ENCODE measurements at regions not wholly inside any gene's neighbourhood (a gene's known extent, or its start where the extent isn't known, plus 50 kb on each side); places are given as distances from the start of the nearest gene placed in this dataset.

- no peak for DNase-seq (ENCODE audit: low spot score)
These were observed 1936.8 kb upstream of the PIK3C3 start for GRCh38 chr18:40018266-40018665.

- DNase-seq (ENCODE audit: low spot score) = no peak
These were observed 1938.0 kb upstream of the PIK3C3 start for GRCh38 chr18:40017021-40017420.

GRCh38 chr18:40016405-40016804 lies 1938.6 kb upstream of the PIK3C3 start:
- DNase-seq (ENCODE audit: low spot score) = no peak

GRCh38 chr18:40013001-40013609 lies 1941.9 kb upstream of the PIK3C3 start:
- no peak for DNase-seq (ENCODE audit: low spot score)

- DNase-seq (ENCODE audit: low spot score) = no peak
These were observed 1943.8 kb upstream of the PIK3C3 start for GRCh38 chr18:40011201-40011600.

GRCh38 chr18:40006634-40007033 lies 1948.4 kb upstream of the PIK3C3 start:
- DNase-seq (ENCODE audit: low spot score) = no peak

- no peak for DNase-seq (ENCODE audit: low spot score)
These were observed 1950.8 kb upstream of the PIK3C3 start for GRCh38 chr18:40004246-40004645.

- DNase-seq (ENCODE audit: low spot score) = no peak
These were observed 1956.7 kb upstream of the PIK3C3 start for GRCh38 chr18:39998317-39998716.

- no peak for DNase-seq (ENCODE audit: low spot score)
These were observed 1960.5 kb upstream of the PIK3C3 start for GRCh38 chr18:39994498-39994897.

- no peak for DNase-seq (ENCODE audit: low spot score)
These were observed 1963.3 kb upstream of the PIK3C3 start for GRCh38 chr18:39991696-39992265.

GRCh38 chr18:39990540-39990939 lies 1964.5 kb upstream of the PIK3C3 start:
- no peak for DNase-seq (ENCODE audit: low spot score)

- no peak for DNase-seq (ENCODE audit: low spot score)
These were observed 1978.3 kb upstream of the PIK3C3 start for GRCh38 chr18:39976771-39977170.

- DNase-seq (ENCODE audit: low spot score) = no peak
These were observed 1982.5 kb upstream of the PIK3C3 start for GRCh38 chr18:39972521-39972920.

GRCh38 chr18:39969803-39970494 lies 1985.1 kb upstream of the PIK3C3 start:
- peak; percentile 58 for DNase-seq (ENCODE audit: low spot score)

GRCh38 chr18:39966275-39966674 lies 1988.8 kb upstream of the PIK3C3 start:
- DNase-seq (ENCODE audit: low spot score) = no peak

- DNase-seq (ENCODE audit: low spot score) = no peak
These were observed 1992.5 kb upstream of the PIK3C3 start for GRCh38 chr18:39962546-39962945.

- DNase-seq (ENCODE audit: low spot score) = no peak
These were observed 1994.5 kb upstream of the PIK3C3 start for GRCh38 chr18:39960550-39960949.

GRCh38 chr18:39959839-39960238 lies 1995.2 kb upstream of the PIK3C3 start:
- DNase-seq (ENCODE audit: low spot score) = no peak

- no peak for DNase-seq (ENCODE audit: low spot score)
These were observed 1996.2 kb upstream of the PIK3C3 start for GRCh38 chr18:39958876-39959275.

- DNase-seq (ENCODE audit: low spot score) = no peak
These were observed 2002.2 kb upstream of the PIK3C3 start for GRCh38 chr18:39952816-39953215.

- DNase-seq (ENCODE audit: low spot score) = no peak
These were observed 2003.8 kb upstream of the PIK3C3 start for GRCh38 chr18:39951142-39951720.

- DNase-seq (ENCODE audit: low spot score) = no peak
These were observed 2008.4 kb upstream of the PIK3C3 start for GRCh38 chr18:39946623-39947061.

- no peak for DNase-seq (ENCODE audit: low spot score)
These were observed 2010.0 kb upstream of the PIK3C3 start for GRCh38 chr18:39945076-39945475.
